ENCODE measurements at regions not wholly inside any gene's neighbourhood (a gene's known extent, or its start where the extent isn't known, plus 50 kb on each side); places are given as distances from the start of the nearest gene placed in this dataset.

DNA sequence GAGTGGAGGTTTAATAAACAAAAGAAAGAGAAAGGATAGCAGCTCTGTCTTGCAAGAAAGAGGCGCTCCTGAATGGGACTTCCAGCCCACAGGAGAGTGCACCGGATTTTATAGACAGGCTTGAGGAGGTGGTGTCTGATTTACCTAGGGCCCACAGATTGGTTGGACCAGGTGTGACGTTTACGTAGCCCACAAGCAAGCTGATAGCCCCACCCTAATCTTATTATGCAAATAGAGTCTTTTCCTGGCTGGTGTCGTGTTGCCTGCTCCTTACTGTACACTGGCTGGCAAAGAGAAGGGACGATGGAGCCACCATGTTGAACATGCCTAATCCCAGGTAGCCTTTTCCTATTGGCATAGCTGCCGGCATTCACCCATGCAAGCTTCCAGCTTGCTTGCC, 319.7 kb upstream of the POM121L12 start:
- Histone ChIP-seq H3K36me3 (ENCODE audit: control insufficient read depth in 1 of 2, insufficient read depth in 2 of 2, low read depth in 1 of 2, low read length in 2 of 2) (no peaks in the 10 kb centered on the region), H2AK5ac (ENCODE audit: low read length, severe bottlenecking) (no peak overlapping the region), H2BK15ac (ENCODE audit: low read depth, poor library complexity, severe bottlenecking) (no peak overlapping the region), H3K23ac (ENCODE audit: low read length in 2 of 2) (no peak overlapping the region), H3K4me1 (ENCODE audit: control insufficient read depth, insufficient read depth, low read depth, low read length) (peaks cover 2% of the 10 kb centered on the region), H3K27me3 (ENCODE audit: control insufficient read depth in 1 of 2, insufficient read depth in 1 of 2, low read length in 2 of 2) (no peaks in the 10 kb centered on the region), H2BK120ac (ENCODE audit: low read depth, low read length) (no peak overlapping the region), H3K4me2 (ENCODE audit: low read length, poor library complexity, severe bottlenecking) (no peak overlapping the region), H4K91ac (ENCODE audit: low read length) (no peak overlapping the region), H3K4me3 (ENCODE audit: insufficient read depth in 1 of 2, low read depth in 1 of 2, low read length in 2 of 2) (no peak overlapping the region), H3K14ac (ENCODE audit: low read length in 2 of 2) (no peak overlapping the region), H2BK12ac (ENCODE audit: low read length in 2 of 2) (no peak overlapping the region), H4K8ac (ENCODE audit: low read length) (no peak overlapping the region), H3K27ac (ENCODE audit: low read length, poor library complexity, severe bottlenecking) (no peak overlapping the region), H3K9ac (ENCODE audit: low read length) (no peak overlapping the region), H3K18ac (ENCODE audit: low read depth in 1 of 2, low read length in 2 of 2) (peak overlapping the region in 1 of 2 experiments; percentile 24), H2AFZ (ENCODE audit: low read depth, low read length) (no peak overlapping the region), H3K9me3 (ENCODE audit: control insufficient read depth, low read length) (peaks cover 18% of the 10 kb centered on the region), H3K4ac (ENCODE audit: low read depth in 1 of 2, low read length in 2 of 2) (peak overlapping the region in 1 of 2 experiments; percentile 16), H3K79me1 (replicated peaks; ENCODE audit: low read length, poor library complexity, severe bottlenecking) (no peaks in the 10 kb centered on the region), H2BK5ac (ENCODE audit: low read depth, low read length, poor library complexity, severe bottlenecking) (no peak overlapping the region)
- no peak for DNase-seq
- 87% methylated on average over 7 of the region's 7 CpGs for WGBS

DNA sequence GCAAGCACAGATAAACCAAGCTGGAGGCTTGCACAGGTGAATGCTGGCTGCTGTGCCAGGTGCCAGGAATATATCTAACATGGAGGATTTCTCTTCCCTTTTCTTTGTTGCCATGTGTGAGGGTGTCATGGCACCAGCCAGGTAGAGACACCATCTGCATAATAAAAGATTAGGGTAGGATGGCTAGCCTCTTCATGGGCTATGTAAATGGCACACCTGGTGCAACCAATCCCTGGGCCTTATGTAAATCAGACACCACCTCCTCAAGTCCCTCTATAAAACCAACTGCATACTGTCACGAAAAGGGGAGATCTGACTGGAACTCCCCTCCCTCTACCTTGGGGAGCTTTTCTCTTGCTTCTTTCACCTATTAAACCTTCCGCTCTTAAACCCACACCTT, 322.5 kb upstream of the POM121L12 start:
- no peak overlapping the region for H2AK5ac ChIP-seq (ENCODE audit: low read length, severe bottlenecking)
- H3K36me3 ChIP-seq (ENCODE audit: control insufficient read depth in 1 of 2, insufficient read depth in 2 of 2, low read depth in 1 of 2, low read length in 2 of 2), result no peaks in the 10 kb centered on the region
- no peaks in the 10 kb centered on the region for H3K79me1 ChIP-seq (replicated peaks; ENCODE audit: low read length, poor library complexity, severe bottlenecking)
- no peak overlapping the region for H3K9ac ChIP-seq (ENCODE audit: low read length)
- H3K27ac ChIP-seq (ENCODE audit: low read length, poor library complexity, severe bottlenecking), result no peak overlapping the region
- H2BK12ac ChIP-seq (ENCODE audit: low read length in 2 of 2), result no peak overlapping the region
- no peak overlapping the region for H3K23ac ChIP-seq (ENCODE audit: low read length in 2 of 2)
- no peak overlapping the region for H3K4ac ChIP-seq (ENCODE audit: low read depth in 1 of 2, low read length in 2 of 2)
- no peak overlapping the region for H4K91ac ChIP-seq (ENCODE audit: low read length)
- DNase-seq, result no peak
- 80% methylated on average over 2 of the region's 2 CpGs for WGBS
- no peak overlapping the region for H3K18ac ChIP-seq (ENCODE audit: low read depth in 1 of 2, low read length in 2 of 2)
- H3K4me3 ChIP-seq (ENCODE audit: insufficient read depth in 1 of 2, low read depth in 1 of 2, low read length in 2 of 2), result no peak overlapping the region
- no peak overlapping the region for H3K4me2 ChIP-seq (ENCODE audit: low read length, poor library complexity, severe bottlenecking)
- H3K27me3 ChIP-seq (ENCODE audit: control insufficient read depth in 1 of 2, insufficient read depth in 1 of 2, low read length in 2 of 2), result no peaks in the 10 kb centered on the region
- H2BK5ac ChIP-seq (ENCODE audit: low read depth, low read length, poor library complexity, severe bottlenecking), result no peak overlapping the region
- no peak overlapping the region for H2AFZ ChIP-seq (ENCODE audit: low read depth, low read length)
- H2BK15ac ChIP-seq (ENCODE audit: low read depth, poor library complexity, severe bottlenecking), result no peak overlapping the region
- peaks cover 2% of the 10 kb centered on the region for H3K4me1 ChIP-seq (ENCODE audit: control insufficient read depth, insufficient read depth, low read depth, low read length)
- H3K9me3 ChIP-seq (ENCODE audit: control insufficient read depth, low read length), result peaks cover 31% of the 10 kb centered on the region
- H2BK120ac ChIP-seq (ENCODE audit: low read depth, low read length), result no peak overlapping the region
- no peak overlapping the region for H3K14ac ChIP-seq (ENCODE audit: low read length in 2 of 2)
- H4K8ac ChIP-seq (ENCODE audit: low read length), result no peak overlapping the region

DNA sequence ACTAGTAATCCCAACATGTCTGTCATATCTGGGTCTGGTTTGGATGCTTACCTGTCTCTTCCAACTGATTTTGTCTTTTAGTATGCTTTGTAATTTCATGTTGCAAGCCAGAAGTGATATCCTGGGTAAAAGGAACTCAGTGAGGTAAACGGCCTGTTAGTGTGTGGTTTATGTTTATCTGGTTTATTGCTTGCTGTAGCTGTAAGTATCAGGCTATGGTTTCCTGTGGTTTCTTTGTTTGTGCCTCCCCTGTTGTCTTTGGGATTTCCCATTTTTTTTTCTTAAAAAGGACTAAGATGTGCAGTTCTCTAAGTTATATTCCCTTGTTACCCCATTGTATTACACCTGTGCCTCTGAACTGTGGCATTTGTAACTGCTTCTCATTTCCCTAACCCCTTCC, 323.5 kb upstream of the POM121L12 start:
- H3K27me3 ChIP-seq (ENCODE audit: control insufficient read depth in 1 of 2, insufficient read depth in 1 of 2, low read length in 2 of 2), result no peaks in the 10 kb centered on the region
- H2BK120ac ChIP-seq (ENCODE audit: low read depth, low read length), result no peak overlapping the region
- H3K9ac ChIP-seq (ENCODE audit: low read length), result no peak overlapping the region
- H2BK12ac ChIP-seq (ENCODE audit: low read length in 2 of 2), result no peak overlapping the region
- 16% methylated on average over 1 of the region's 1 CpG for WGBS
- H3K27ac ChIP-seq (ENCODE audit: low read length, poor library complexity, severe bottlenecking), result no peak overlapping the region
- no peak overlapping the region for H3K4ac ChIP-seq (ENCODE audit: low read depth in 1 of 2, low read length in 2 of 2)
- H3K18ac ChIP-seq (ENCODE audit: low read depth in 1 of 2, low read length in 2 of 2), result no peak overlapping the region
- H4K8ac ChIP-seq (ENCODE audit: low read length), result no peak overlapping the region
- H3K4me2 ChIP-seq (ENCODE audit: low read length, poor library complexity, severe bottlenecking), result no peak overlapping the region
- no peak overlapping the region for H2BK5ac ChIP-seq (ENCODE audit: low read depth, low read length, poor library complexity, severe bottlenecking)
- peaks cover 2% of the 10 kb centered on the region for H3K4me1 ChIP-seq (ENCODE audit: control insufficient read depth, insufficient read depth, low read depth, low read length)
- H2BK15ac ChIP-seq (ENCODE audit: low read depth, poor library complexity, severe bottlenecking), result no peak overlapping the region
- no peak overlapping the region for H2AK5ac ChIP-seq (ENCODE audit: low read length, severe bottlenecking)
- no peak overlapping the region for H2AFZ ChIP-seq (ENCODE audit: low read depth, low read length)
- H3K36me3 ChIP-seq (ENCODE audit: control insufficient read depth in 1 of 2, insufficient read depth in 2 of 2, low read depth in 1 of 2, low read length in 2 of 2), result no peaks in the 10 kb centered on the region
- no peak overlapping the region for H3K23ac ChIP-seq (ENCODE audit: low read length in 2 of 2)
- H4K91ac ChIP-seq (ENCODE audit: low read length), result no peak overlapping the region
- no peaks in the 10 kb centered on the region for H3K79me1 ChIP-seq (replicated peaks; ENCODE audit: low read length, poor library complexity, severe bottlenecking)
- no peak overlapping the region for H3K14ac ChIP-seq (ENCODE audit: low read length in 2 of 2)
- DNase-seq, result no peak
- H3K9me3 ChIP-seq (ENCODE audit: control insufficient read depth, low read length), result peaks cover 31% of the 10 kb centered on the region
- H3K4me3 ChIP-seq (ENCODE audit: insufficient read depth in 1 of 2, low read depth in 1 of 2, low read length in 2 of 2), result no peak overlapping the region

DNA sequence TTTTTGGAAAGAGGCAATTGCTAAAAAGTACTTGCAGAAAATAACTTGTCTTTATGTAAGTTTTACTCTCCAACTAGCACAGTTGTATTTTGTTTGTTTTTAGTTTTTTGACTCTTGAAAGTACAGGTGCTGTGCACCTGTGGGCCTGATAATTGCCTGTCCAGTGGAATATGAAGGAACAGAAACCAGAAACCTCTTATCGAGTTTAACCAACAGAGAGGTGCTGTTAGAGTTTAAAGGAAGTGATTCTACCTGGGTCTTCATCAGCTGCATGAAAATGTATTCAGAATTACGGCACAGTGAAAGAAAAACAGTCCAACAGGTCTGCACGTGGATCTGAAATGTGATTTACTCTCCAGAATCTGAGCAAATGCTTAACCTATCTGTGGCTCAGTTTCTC, 326.6 kb upstream of the POM121L12 start:
- H3K14ac ChIP-seq (ENCODE audit: low read length in 2 of 2), result no peak overlapping the region
- H4K91ac ChIP-seq (ENCODE audit: low read length), result no peak overlapping the region
- WGBS, result 80% methylated on average over 3 of the region's 3 CpGs
- no peaks in the 10 kb centered on the region for H3K79me1 ChIP-seq (replicated peaks; ENCODE audit: low read length, poor library complexity, severe bottlenecking)
- H3K4me1 ChIP-seq (ENCODE audit: control insufficient read depth, insufficient read depth, low read depth, low read length), result no peaks in the 10 kb centered on the region
- H3K4ac ChIP-seq (ENCODE audit: low read depth in 1 of 2, low read length in 2 of 2), result no peak overlapping the region
- no peak overlapping the region for H4K8ac ChIP-seq (ENCODE audit: low read length)
- H3K18ac ChIP-seq (ENCODE audit: low read depth in 1 of 2, low read length in 2 of 2), result no peak overlapping the region
- H3K9ac ChIP-seq (ENCODE audit: low read length), result no peak overlapping the region
- no peak overlapping the region for H2AK5ac ChIP-seq (ENCODE audit: low read length, severe bottlenecking)
- no peak overlapping the region for H3K4me2 ChIP-seq (ENCODE audit: low read length, poor library complexity, severe bottlenecking)
- DNase-seq, result no peak
- no peak overlapping the region for H2AFZ ChIP-seq (ENCODE audit: low read depth, low read length)
- no peak overlapping the region for H2BK120ac ChIP-seq (ENCODE audit: low read depth, low read length)
- H2BK15ac ChIP-seq (ENCODE audit: low read depth, poor library complexity, severe bottlenecking), result no peak overlapping the region
- H3K4me3 ChIP-seq (ENCODE audit: insufficient read depth in 1 of 2, low read depth in 1 of 2, low read length in 2 of 2), result no peak overlapping the region
- H3K23ac ChIP-seq (ENCODE audit: low read length in 2 of 2), result no peak overlapping the region
- H3K9me3 ChIP-seq (ENCODE audit: control insufficient read depth, low read length), result peaks cover 34% of the 10 kb centered on the region
- no peak overlapping the region for H2BK5ac ChIP-seq (ENCODE audit: low read depth, low read length, poor library complexity, severe bottlenecking)
- no peak overlapping the region for H2BK12ac ChIP-seq (ENCODE audit: low read length in 2 of 2)
- no peaks in the 10 kb centered on the region for H3K36me3 ChIP-seq (ENCODE audit: control insufficient read depth in 1 of 2, insufficient read depth in 2 of 2, low read depth in 1 of 2, low read length in 2 of 2)
- H3K27me3 ChIP-seq (ENCODE audit: control insufficient read depth in 1 of 2, insufficient read depth in 1 of 2, low read length in 2 of 2), result no peaks in the 10 kb centered on the region
- H3K27ac ChIP-seq (ENCODE audit: low read length, poor library complexity, severe bottlenecking), result no peak overlapping the region

Data from mesenchymal stem cell (in vitro differentiated cells and primary cell).